Activated naive CD8-positive, alpha-beta T cell treated with anti-CD3 and anti-CD28 coated beads, Interleukin-2, amount 10 ng/mL, durations not matched to agents 7 days and 5 days (primary cell): ENCODE measurements at regions not wholly inside any gene's neighbourhood (a gene's known extent, or its start where the extent isn't known, plus 50 kb on each side); places are given as distances from the start of the nearest gene placed in this dataset.

Experiments
- ATAC-seq: fragments of 150-1000 bp; cut with Tn5 transposase; one replicate; pipeline ENCODE4 v1.10.0; 2021; ENCODE audit warnings: low read depth, moderate library complexity
- POLR2A ChIA-PET: fragments of 350-600 bp; sonication (Branson Sonifier 250); formaldehyde crosslinking; loops from one replicate; lab custom pipeline; 2021; ENCODE audit warnings: antibody characterized with exemption; lab: Charles Lee
- DNase-seq: peaks from one replicate; pipeline ENCODE4 v3.0.0; 2021
- H3K27ac Mint-ChIP-seq: one replicate; pipeline ENCODE4 v1.8.0; 2022; ENCODE audit warnings: mild to moderate bottlenecking, mixed read lengths
- H3K27me3 Mint-ChIP-seq: one replicate; pipeline ENCODE4 v1.8.0; 2022; ENCODE audit warnings: mild to moderate bottlenecking, moderate library complexity, mixed read lengths
- H3K36me3 Mint-ChIP-seq: one replicate; pipeline ENCODE4 v1.8.0; 2021; ENCODE audit warnings: mild to moderate bottlenecking, mixed read lengths
- H3K4me1 Mint-ChIP-seq: one replicate; pipeline ENCODE4 v1.8.0; 2021; ENCODE audit warnings: mixed read lengths
- H3K4me3 Mint-ChIP-seq: one replicate; pipeline ENCODE4 v1.8.0; 2022; ENCODE audit warnings: mild to moderate bottlenecking, moderate library complexity, mixed read lengths
- H3K9me3 Mint-ChIP-seq: one replicate; pipeline ENCODE4 v1.8.0; 2021; ENCODE audit warnings: mixed read lengths

GRCh38 chr6:167455371-167455770, 130.5 kb downstream of the TTLL2 start:
- POLR2A ChIA-PET, result no interaction called here
- H3K4me3 Mint-ChIP-seq, result no peak overlapping the region
- DNase-seq (no peak), ATAC-seq (no peak)
- H3K9me3 Mint-ChIP-seq, result no peaks in the 10 kb centered on the region
- H3K4me1 Mint-ChIP-seq, result no peaks in the 10 kb centered on the region
- no peaks in the 10 kb centered on the region for H3K36me3 Mint-ChIP-seq
- H3K27ac Mint-ChIP-seq, result no peak overlapping the region
- peaks cover 10% of the 10 kb centered on the region for H3K27me3 Mint-ChIP-seq

DNA sequence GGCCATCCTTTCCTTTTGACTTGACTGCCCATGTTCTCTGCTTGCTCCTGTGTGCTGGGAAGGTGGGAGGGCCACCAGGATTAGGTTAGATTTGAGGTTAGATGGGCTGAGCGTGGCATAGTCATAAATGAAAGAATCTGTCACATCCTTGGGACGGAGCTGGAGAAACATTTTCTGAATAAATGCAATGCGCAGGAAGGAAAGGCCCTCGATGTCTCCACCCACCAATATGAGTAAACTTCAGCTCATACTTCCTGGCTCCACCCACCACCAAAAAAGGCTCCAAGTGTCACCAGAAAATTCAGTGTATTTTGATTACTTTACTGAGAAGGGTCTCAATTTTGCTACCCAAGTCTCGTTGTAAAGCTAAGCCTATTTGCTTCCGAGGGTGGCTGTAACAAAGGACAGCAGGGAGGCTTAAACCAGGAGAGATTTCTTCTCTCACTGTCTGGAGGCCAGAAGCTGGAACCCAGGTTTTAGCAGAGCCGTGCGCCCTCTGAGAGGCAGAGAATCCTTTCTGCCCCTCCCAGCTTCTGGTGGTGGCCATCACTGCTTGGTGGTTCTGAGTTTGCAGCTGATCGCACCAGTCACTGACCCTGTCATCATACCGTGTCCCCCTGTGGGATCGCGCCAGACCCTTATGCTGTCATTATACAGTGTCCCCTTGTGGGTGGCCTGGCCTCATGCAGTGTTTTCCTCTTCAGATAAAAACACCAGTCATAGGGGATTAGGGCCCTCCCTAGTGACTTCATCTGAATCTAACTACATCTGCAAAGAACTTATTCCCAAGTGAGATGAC, 137.8 kb downstream of the TTLL2 start:
- no peaks in the 10 kb centered on the region for H3K9me3 Mint-ChIP-seq
- ATAC-seq, result no peak
- no peaks in the 10 kb centered on the region for H3K4me1 Mint-ChIP-seq
- H3K36me3 Mint-ChIP-seq, result no peaks in the 10 kb centered on the region
- no peak overlapping the region for H3K4me3 Mint-ChIP-seq
- POLR2A ChIA-PET, result no interaction called here
- DNase-seq, result no peak
- no peak overlapping the region for H3K27ac Mint-ChIP-seq
- peaks cover 17% of the 10 kb centered on the region for H3K27me3 Mint-ChIP-seq

DNA sequence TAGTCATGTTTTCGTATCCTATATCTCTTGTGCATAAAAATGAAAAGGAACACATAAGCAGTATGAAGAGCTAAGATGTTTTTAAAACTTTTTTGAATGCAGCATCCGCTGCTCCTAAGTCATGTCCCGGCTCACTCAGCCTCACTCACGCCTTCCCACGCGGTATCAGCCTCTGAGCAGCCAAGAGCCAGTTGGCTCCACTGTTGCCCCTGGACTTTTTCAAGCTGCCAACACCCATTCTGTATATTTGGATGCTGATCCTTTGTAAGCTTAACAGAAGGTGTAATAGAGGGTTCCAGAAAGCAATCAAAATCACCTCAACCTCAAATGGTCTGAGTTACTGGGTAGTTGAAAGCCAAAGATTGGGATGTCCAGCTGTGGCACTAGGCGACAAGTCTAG, 139.3 kb downstream of the TTLL2 start:
- POLR2A ChIA-PET, result interaction anchor here (0.6 kb wide), 1 partner anchor 502 kb away, joined by 4 read pairs; no protein-coding TSS in a partner anchor
- no peaks in the 10 kb centered on the region for H3K9me3 Mint-ChIP-seq
- H3K27me3 Mint-ChIP-seq, result peaks cover 12% of the 10 kb centered on the region
- no peak overlapping the region for H3K27ac Mint-ChIP-seq
- ATAC-seq (no peak), DNase-seq (no peak)
- no peak overlapping the region for H3K4me3 Mint-ChIP-seq
- no peaks in the 10 kb centered on the region for H3K36me3 Mint-ChIP-seq
- peaks cover 2% of the 10 kb centered on the region for H3K4me1 Mint-ChIP-seq

- Mint-ChIP-seq H3K36me3 (no peaks in the 10 kb centered on the region), H3K4me3 (no peak overlapping the region), H3K27ac (no peak overlapping the region), H3K4me1 (peaks cover 4% of the 10 kb centered on the region), H3K9me3 (no peaks in the 10 kb centered on the region), H3K27me3 (peaks cover 10% of the 10 kb centered on the region)
- ATAC-seq (no peak), DNase-seq (no peak)
- POLR2A ChIA-PET, result no interaction called here
Observed at GRCh38 chr6:167465482-167465881, 140.6 kb downstream of the TTLL2 start.

- H3K27me3 Mint-ChIP-seq, result peaks cover 8% of the 10 kb centered on the region
- no peaks in the 10 kb centered on the region for H3K9me3 Mint-ChIP-seq
Observed at GRCh38 chr6:167467282-167467681, 142.4 kb downstream of the TTLL2 start.

DNA sequence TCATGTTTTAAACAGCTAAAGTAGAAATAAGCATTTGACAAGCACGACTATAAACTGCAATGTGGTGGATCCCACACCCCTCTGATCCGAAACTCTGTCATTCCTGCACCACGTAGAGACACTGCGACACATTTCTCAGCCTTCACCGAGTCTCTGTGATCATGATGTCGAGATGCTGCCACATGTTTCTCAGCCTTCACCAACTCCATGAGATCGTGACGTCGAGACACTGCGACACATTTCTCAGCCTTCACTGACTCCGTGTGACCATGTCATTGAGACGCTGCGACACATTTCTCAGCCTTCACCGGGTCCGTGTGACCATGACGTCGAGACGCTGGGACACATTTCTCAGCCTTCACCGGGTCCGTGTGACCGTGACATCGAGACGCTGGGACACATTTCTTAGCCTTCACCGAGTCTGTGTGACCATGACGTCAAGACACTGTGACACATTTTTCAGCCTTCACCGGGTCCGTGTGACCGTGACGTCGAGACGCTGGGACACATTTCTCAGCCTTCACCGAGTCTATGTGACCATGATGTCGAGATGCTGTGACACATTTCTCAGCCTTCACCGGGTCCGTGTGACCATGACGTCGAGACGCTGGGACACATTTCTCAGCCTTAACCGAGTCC, 143.0 kb downstream of the TTLL2 start:
- ATAC-seq (no peak), DNase-seq (no peak)
- Mint-ChIP-seq H3K4me1 (peaks cover 4% of the 10 kb centered on the region), H3K4me3 (no peak overlapping the region), H3K27ac (no peak overlapping the region), H3K36me3 (no peaks in the 10 kb centered on the region), H3K9me3 (no peaks in the 10 kb centered on the region), H3K27me3 (peaks cover 8% of the 10 kb centered on the region)
- POLR2A ChIA-PET, result no interaction called here

More at GRCh38 chr6:167467282-167467681, 142.4 kb downstream of the TTLL2 start:
- DNase-seq (no peak), ATAC-seq (no peak)
- H3K36me3 Mint-ChIP-seq, result no peaks in the 10 kb centered on the region
- H3K4me3 Mint-ChIP-seq, result no peak overlapping the region
- no peak overlapping the region for H3K27ac Mint-ChIP-seq
- H3K4me1 Mint-ChIP-seq, result peaks cover 4% of the 10 kb centered on the region
- POLR2A ChIA-PET, result no interaction called here

GRCh38 chr6:167469101-167469500, 144.2 kb downstream of the TTLL2 start:
- H3K4me3 Mint-ChIP-seq, result no peak overlapping the region
- peaks cover 4% of the 10 kb centered on the region for H3K4me1 Mint-ChIP-seq
- H3K9me3 Mint-ChIP-seq, result no peaks in the 10 kb centered on the region
- ATAC-seq, result no peak
- DNase-seq, result no peak
- H3K27me3 Mint-ChIP-seq, result peaks cover 7% of the 10 kb centered on the region
- H3K27ac Mint-ChIP-seq, result no peak overlapping the region
- no peaks in the 10 kb centered on the region for H3K36me3 Mint-ChIP-seq
- POLR2A ChIA-PET, result no interaction called here

- Mint-ChIP-seq H3K27ac (no peak overlapping the region), H3K9me3 (no peaks in the 10 kb centered on the region), H3K4me3 (no peak overlapping the region), H3K4me1 (peaks cover 4% of the 10 kb centered on the region), H3K36me3 (no peaks in the 10 kb centered on the region), H3K27me3 (peaks cover 4% of the 10 kb centered on the region)
- DNase-seq (no peak), ATAC-seq (no peak)
- POLR2A ChIA-PET, result no interaction called here
Observed at GRCh38 chr6:167469672-167470071, 144.8 kb downstream of the TTLL2 start.

DNA sequence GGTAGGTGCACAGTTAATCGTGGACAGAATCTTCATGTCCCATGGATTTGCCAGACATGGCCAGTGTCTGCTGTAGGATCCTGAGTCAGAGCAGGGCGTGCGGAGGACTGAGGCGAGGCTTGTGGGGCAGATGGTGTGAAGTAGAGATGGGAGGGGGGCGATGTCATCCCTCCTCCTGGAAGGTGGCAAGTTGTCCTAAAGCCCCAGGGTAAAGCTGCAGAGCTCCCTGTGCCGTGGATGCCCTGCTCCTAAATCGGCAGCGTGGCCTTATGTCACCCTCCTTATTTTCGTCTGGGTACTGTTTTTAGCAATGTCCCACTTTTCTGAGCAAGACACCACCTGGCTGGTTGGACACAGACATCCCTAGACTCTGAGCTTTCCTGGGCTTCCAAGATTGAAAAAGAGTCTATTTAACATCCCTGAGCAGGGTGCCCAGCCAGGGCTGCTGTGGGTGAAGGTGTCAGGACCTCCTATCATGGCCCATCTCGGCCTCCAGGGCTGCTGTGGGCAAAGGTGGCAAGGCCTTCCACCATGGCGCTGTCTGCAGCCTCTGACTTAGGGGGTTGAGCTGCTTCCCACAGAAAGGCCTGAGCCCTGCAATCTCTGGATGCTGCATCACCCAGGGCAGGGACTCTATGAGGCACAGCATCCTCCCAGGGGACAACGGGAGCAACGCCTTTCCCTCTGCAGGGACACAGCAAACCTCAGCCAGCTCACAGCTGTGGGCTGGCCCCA, 145.4 kb downstream of the TTLL2 start:
- Mint-ChIP-seq H3K4me3 (no peak overlapping the region), H3K27ac (no peak overlapping the region), H3K9me3 (no peaks in the 10 kb centered on the region), H3K27me3 (peaks cover 4% of the 10 kb centered on the region), H3K36me3 (no peaks in the 10 kb centered on the region), H3K4me1 (peaks cover 4% of the 10 kb centered on the region)
- DNase-seq (no peak), ATAC-seq (no peak)
- POLR2A ChIA-PET, result no interaction called here

DNA sequence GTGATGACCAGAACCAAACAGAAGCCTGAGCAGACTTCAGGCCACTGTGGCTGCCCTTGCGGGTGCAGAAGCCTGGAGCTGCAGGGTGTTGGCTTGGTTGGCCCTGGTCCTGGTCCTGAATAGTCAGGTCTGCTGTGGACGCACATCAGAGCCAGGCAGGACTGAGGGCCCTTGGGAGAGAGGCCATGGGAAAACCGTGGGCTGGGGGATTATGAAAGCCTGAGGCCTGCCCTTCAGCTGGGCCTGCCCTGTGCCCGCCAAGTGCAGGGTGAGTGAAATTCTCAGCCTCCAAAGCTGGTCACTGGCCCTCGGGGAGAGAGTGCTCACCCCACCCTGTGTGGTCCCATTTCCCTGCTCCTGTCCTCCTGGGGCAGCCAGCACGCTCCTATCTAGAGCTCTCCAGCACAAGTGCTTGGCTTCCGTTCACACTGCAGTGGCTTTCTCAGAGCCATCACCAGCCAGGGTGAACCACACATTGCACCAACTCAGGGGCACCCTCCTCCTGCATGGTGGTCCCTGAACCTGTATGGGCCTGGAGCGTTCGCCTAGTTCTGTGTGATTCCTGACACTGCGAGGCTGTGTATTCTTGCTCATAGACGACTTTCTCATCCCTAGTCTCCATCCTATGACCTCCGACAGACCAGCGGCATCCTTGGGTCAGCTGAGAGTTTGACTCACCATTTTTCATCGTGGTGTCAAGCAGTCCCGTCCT, 146.1 kb downstream of the TTLL2 start:
- POLR2A ChIA-PET, result no interaction called here
- H3K4me3 Mint-ChIP-seq, result no peak overlapping the region
- ATAC-seq, result no peak
- no peak for DNase-seq
- H3K4me1 Mint-ChIP-seq, result peaks cover 4% of the 10 kb centered on the region
- peaks cover 3% of the 10 kb centered on the region for H3K27me3 Mint-ChIP-seq
- no peak overlapping the region for H3K27ac Mint-ChIP-seq
- no peaks in the 10 kb centered on the region for H3K9me3 Mint-ChIP-seq
- no peaks in the 10 kb centered on the region for H3K36me3 Mint-ChIP-seq

GRCh38 chr6:167471548-167471930, 146.7 kb downstream of the TTLL2 start:
- DNase-seq (no peak), ATAC-seq (no peak)
- Mint-ChIP-seq H3K4me1 (peaks cover 4% of the 10 kb centered on the region), H3K9me3 (no peaks in the 10 kb centered on the region), H3K36me3 (no peaks in the 10 kb centered on the region), H3K27ac (no peak overlapping the region), H3K27me3 (peaks cover 3% of the 10 kb centered on the region), H3K4me3 (no peak overlapping the region)
- POLR2A ChIA-PET, result no interaction called here

- no peak for ATAC-seq
- H3K4me3 Mint-ChIP-seq, result no peak overlapping the region
- H3K9me3 Mint-ChIP-seq, result no peaks in the 10 kb centered on the region
- peaks cover 3% of the 10 kb centered on the region for H3K27me3 Mint-ChIP-seq
- no peaks in the 10 kb centered on the region for H3K36me3 Mint-ChIP-seq
- POLR2A ChIA-PET, result no interaction called here
- H3K4me1 Mint-ChIP-seq, result peaks cover 4% of the 10 kb centered on the region
- no peak for DNase-seq
- H3K27ac Mint-ChIP-seq, result no peak overlapping the region
Observed at GRCh38 chr6:167472148-167472547, 147.3 kb downstream of the TTLL2 start.

DNA sequence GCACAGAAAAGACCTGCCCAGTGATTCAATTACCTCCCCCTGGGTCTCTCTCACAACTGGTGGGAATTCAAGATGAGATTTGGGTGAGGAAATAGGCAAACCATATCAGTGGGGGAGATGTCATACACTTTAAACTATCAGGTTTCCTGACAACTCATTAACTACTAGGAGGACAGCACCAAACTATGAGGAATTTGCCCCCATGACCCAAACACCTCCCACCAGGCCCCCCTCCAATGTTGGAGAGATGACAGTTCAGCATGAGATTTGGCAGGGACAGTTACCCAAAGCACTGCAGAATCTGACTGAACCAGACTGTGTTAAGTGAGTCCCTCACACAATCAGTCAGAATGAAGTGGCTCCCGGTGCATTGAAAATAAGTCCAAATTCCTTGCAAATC, 148.0 kb downstream of the TTLL2 start:
- H3K4me3 Mint-ChIP-seq, result no peak overlapping the region
- ATAC-seq (no peak), DNase-seq (no peak)
- H3K27me3 Mint-ChIP-seq, result peaks cover 3% of the 10 kb centered on the region
- H3K36me3 Mint-ChIP-seq, result no peaks in the 10 kb centered on the region
- POLR2A ChIA-PET, result no interaction called here
- no peak overlapping the region for H3K27ac Mint-ChIP-seq
- no peaks in the 10 kb centered on the region for H3K9me3 Mint-ChIP-seq
- peaks cover 4% of the 10 kb centered on the region for H3K4me1 Mint-ChIP-seq
